ENCODE measurements at regions not wholly inside any gene's neighbourhood (a gene's known extent, or its start where the extent isn't known, plus 50 kb on each side); places are given as distances from the start of the nearest gene placed in this dataset.

DNA sequence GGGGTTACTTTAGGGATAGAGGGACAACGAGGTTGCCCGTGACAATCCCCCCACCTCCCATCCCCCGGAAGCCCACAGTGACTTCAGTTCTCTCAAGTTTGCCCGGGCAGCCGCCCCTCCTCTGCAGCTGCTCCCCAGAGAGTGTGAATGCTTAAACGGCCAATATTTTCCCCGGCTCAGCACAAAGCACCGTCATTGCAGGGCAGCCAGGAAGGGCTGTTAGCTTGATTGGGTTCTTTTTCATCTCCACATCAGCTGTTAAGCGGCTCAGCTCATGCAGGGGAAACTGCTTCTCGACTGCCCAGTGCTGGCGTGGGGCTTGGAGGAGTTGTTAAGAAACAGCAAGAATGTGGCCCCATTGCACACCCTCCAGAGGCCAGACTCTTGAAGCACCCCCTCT, 120.5 kb upstream of the NCOR2 start:
- DNase-seq (ENCODE audit: low read depth in 1 of 2, low spot score in 1 of 2) = no peak

DNA sequence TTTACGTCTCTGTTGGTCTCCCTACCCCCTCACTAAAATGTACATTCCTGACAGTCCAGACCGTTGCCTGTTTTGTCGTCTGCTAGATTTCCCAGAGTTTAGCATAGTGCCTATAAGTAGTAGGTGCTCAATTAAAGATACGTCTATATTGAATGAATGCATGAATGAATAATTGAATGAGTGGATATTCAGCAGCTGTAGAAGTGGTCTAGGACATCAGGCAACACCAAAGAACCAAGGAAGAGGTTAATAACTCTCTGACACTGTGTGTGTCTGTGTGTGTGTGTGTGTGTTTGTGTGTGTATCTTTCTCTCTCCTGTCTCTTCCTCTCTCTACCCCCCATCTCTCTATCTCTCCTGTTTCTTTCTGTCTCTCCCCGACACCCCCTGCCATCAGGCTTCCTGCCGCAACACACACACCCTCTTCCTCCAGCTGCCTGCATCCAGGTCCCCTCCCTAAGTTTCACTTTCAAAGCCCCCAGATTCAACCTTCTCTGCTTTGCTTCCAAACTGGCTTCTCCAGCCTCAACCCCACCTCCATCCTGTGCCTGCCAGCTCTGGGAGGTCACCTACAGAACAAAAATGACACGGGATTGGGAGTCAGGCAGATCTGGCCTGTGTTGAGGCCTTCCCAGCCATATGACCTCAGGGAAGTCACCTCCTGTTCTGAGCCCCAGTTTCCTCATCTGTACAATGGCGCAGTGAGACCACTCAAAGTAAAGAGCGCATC, 119.9 kb upstream of the NCOR2 start:
- no peak for DNase-seq (ENCODE audit: low read depth in 1 of 2, low spot score in 1 of 2)

- no peak for DNase-seq (ENCODE audit: low read depth in 1 of 2, low spot score in 1 of 2)
Measured at GRCh38 chr12:124686370-124687173, 119.2 kb upstream of the NCOR2 start.

DNA sequence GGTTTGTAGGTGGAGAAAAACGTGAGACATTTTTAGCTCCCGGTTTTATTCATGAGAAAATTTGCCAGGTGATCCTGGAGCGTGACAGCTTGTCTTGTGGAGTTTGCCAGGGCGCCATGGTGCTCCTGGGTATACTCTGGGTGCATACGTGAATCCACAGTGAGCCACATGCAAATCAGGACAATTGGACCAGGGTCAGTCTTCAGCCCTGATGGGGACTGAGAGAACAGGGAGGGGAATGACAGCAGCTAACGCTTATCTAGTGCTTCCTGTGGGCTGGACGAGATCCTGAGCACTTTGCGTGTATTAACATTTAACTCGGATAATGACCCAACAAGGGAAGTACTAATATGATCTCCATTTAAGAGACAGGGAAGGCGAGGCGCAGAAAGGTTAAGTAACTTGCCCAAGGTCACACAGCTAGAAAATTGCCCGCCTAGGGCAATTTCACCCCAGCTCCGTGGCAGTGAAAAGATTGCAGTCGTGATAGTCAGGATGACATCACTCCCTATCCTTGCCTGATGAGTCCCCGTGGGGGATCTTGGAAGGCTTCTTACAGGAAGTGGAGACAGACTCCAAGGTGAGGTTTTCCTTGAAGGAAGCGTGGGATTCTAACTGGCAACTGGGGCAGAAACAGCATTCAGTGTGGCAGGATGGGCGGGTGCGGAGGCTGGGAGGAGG, 118.4 kb upstream of the NCOR2 start:
- DNase-seq (ENCODE audit: low read depth in 1 of 2, low spot score in 1 of 2) = no peak

GRCh38 chr12:124684971-124685688, 117.7 kb upstream of the NCOR2 start:
- no peak for DNase-seq (ENCODE audit: low read depth in 1 of 2, low spot score in 1 of 2)

GRCh38 chr12:124684496-124684895, 117.1 kb upstream of the NCOR2 start:
- no peak for DNase-seq (ENCODE audit: low read depth in 1 of 2, low spot score in 1 of 2)

- no peak for DNase-seq (ENCODE audit: low read depth in 1 of 2, low spot score in 1 of 2)
Measured at GRCh38 chr12:124683152-124684124, 116.0 kb upstream of the NCOR2 start.

- no peak for DNase-seq (ENCODE audit: low read depth in 1 of 2, low spot score in 1 of 2)
Measured at GRCh38 chr12:124682425-124683151, 115.2 kb upstream of the NCOR2 start.

DNA sequence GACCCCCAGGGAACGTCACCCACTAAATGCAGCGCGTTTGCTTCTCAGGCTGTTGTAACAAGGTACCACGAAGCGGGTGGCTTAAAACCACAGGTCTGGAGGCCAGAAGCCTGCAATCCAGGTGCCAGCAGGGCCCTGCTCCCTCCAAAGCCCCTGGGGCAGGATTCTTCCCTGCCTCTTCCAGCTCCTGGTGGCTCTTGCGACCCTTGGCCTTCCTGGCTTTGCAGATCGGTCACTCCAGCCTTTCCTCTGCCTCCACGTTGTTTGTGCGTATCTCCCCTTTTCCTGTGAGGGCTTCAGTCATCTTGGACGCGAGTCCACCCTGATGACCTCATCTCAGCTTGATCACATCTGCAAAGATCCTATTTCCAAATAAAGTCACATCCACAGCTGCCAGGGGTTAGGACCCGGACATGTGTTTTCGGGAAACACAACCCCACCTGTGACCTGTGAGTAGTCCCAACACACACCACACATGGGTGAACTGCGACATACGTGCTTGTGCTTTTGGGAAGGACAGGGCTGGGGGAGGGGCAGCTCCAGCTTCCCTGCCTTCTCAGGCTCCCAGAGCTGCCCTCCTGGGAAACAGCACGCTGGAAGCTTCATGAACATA, 114.5 kb upstream of the NCOR2 start:
- DNase-seq (ENCODE audit: low read depth in 1 of 2, low spot score in 1 of 2) = no peak

- no peak for DNase-seq (ENCODE audit: low read depth in 1 of 2, low spot score in 1 of 2)
Measured at GRCh38 chr12:124680863-124681778, 113.7 kb upstream of the NCOR2 start.

DNA sequence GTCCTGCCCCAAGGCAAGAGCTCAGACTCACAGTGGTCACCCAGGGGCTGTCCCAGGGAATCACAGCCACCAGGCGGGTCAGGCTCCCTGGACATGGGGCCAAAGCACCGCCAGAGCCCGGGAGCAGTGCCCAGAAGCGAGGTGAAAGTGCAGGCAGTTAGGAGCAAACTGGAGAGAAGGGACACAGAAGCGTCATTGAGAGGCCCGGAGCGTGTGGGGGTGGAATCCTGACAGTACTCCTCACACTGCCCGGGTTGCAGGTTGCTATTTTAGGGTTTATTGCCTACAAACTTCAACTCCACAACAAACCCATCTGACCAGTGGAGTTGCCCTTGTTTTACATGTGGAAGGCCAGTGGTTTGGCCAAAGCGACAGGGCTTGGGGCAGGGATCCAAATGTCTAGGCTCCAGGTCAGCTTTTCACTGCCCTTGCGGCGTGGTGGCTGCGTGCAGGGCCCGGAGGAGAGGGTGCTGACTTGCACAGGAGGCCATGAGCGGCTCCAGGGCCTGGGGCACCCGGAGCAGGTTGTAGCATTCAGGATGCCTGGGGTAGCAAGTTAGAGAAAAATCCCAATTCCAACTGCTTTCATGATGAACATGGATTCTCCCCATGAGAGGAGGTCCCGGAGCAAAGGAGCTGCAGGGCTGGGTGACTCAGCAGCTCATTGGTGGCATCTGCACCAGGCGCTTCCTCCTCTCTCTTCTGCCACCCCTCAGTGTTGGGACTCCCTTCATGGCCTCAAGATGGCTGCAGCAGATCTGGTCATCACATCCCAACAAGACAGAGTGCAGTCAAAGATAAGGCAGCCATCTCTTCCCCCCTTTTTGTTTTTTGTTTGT, 112.3 kb upstream of the NCOR2 start:
- no peak for DNase-seq (ENCODE audit: low read depth in 1 of 2, low spot score in 1 of 2)

DNA sequence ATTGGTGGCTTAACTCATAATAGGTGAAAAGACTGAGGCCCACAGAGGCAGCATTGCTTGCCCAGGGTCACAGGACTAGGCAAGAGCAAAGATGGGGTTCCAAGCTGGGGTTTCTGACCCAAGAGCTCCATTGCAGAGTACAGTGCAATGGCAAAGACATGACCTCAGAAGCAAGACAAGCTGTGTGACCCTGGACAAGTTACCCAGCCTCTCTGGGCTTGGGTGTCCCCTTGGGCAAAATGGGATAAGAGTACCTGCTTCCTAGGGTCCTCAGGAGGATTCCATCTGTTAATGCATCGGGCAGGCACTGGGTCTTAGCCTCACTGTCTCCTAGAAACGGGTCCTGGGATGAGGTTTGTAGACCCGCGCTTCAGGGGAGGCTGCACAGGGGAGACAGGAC, 111.6 kb upstream of the NCOR2 start:
- no peak for DNase-seq (ENCODE audit: low read depth in 1 of 2, low spot score in 1 of 2)

DNA sequence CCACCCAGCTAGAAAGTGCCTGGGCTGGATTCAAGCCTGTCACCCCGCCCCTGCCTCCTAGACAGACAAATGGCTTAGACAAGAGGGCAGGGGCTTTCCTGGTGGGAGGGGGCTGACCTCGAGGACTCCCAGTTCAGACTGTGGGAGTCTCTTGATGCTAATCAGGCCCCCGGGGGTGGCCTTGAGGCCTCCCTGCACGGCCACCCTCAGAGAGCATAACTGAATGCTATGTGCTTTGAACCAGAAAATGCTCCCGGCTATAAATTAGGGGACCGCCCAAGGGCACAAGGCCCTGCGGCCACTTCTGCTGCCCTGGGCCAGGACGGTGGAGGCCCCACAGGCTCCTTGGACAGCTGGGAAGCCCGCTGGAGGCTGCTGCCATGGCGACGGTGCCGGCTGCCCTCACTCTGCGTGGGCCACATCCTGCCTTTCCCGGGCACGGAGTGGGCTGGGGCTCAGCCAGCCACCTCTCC, 111.0 kb upstream of the NCOR2 start:
- no peak for DNase-seq (ENCODE audit: low read depth in 1 of 2, low spot score in 1 of 2)

DNA sequence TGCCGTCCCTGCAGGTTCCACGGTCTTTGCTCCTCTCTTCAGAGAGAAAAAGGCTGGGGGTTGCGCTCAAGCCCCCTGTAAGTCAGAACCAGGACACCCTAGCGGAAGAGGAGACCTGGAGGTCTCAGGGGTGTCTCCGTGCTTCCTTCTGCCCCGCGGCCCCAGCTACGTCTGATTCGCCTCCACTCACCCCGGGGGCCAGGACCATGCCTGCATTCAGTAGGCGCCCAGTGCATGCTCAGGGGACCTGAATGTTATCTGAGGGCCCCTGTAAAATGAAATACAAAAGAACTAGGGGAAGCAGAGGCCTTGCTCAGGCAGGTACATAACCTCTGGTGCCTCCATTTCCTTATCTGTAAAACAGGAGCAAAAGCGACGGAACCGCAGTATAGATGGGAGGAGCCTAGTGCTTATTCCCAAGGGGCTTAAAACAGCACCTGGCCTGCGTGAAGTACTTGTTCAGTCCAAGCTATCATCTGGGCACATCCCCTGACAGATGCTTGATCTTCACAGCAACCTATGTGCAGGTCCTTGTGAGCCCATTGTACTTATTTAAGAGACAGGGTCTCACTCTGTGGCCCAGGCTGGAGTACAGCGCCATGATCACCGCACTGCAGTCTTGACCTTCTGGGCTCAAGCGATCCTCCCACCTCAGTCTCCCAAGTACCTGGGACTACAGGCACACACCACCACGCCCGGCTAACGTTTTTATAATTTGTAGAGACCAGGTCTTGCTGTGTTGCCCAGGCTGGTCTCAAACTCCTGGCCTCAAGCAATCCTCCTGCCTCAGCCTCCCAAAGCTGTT, 110.3 kb upstream of the NCOR2 start:
- no peak for DNase-seq (ENCODE audit: low read depth in 1 of 2, low spot score in 1 of 2)

- no peak for DNase-seq (ENCODE audit: low read depth in 1 of 2, low spot score in 1 of 2)
Measured at GRCh38 chr12:124676714-124677462, 109.5 kb upstream of the NCOR2 start.

All from stimulated activated CD4-positive, alpha-beta T cell treated with anti-CD3 and anti-CD28 coated beads, Interleukin-15, amount 100 ng/mL, for 1 hour (primary cell).